H9 (cell line): ENCODE measurements at regions not wholly inside any gene's neighbourhood (a gene's known extent, or its start where the extent isn't known, plus 50 kb on each side); places are given as distances from the start of the nearest gene placed in this dataset.

Experiments used
- DNase-seq: peaks from one replicate; pipeline ENCODE4 v3.0.0-alpha.2; 2017
- H2AFZ ChIP-seq: one replicate; pipeline ENCODE4 v1.6.1; 2013; ENCODE audit warnings: mild to moderate bottlenecking, low read length, control low read depth, moderate library complexity
- H2AK5ac ChIP-seq: 2 replicates; pipeline ENCODE4 v1.6.1; 2013; ENCODE audit warnings: low read length, control low read depth, mixed read lengths; ENCODE audit not compliant: insufficient read length
- H2BK120ac ChIP-seq: one replicate; pipeline ENCODE4 v1.6.1; 2013; ENCODE audit warnings: low read depth, mild to moderate bottlenecking, low read length, control low read depth, inconsistent platforms; ENCODE audit not compliant: poor library complexity, severe bottlenecking
- H2BK12ac ChIP-seq: 2 replicates; pipeline ENCODE4 v1.6.1; 2013; ENCODE audit warnings: low read length, control low read depth, mixed read lengths, low read depth; ENCODE audit not compliant: insufficient read length
- H2BK15ac ChIP-seq: 2 replicates; pipeline ENCODE4 v1.6.1; 2013; ENCODE audit warnings: low read depth, low read length, control low read depth
- H2BK20ac ChIP-seq: one replicate; pipeline ENCODE4 v1.6.1; 2013; ENCODE audit warnings: low read depth, mild to moderate bottlenecking, low read length, control low read depth, inconsistent platforms; ENCODE audit not compliant: poor library complexity, severe bottlenecking
- H2BK5ac ChIP-seq: 2 replicates; pipeline ENCODE4 v1.6.1; 2013; ENCODE audit warnings: low read length, control low read depth, mixed read lengths; ENCODE audit not compliant: insufficient read length
- H3K14ac ChIP-seq: 2 replicates; pipeline ENCODE4 v1.6.1; 2013; ENCODE audit warnings: low read length, control low read depth; ENCODE audit not compliant: insufficient read depth
- H3K18ac ChIP-seq: 2 replicates; pipeline ENCODE4 v1.6.1; 2013; ENCODE audit warnings: low read depth, mild to moderate bottlenecking, mixed read lengths, low read length, control low read depth; ENCODE audit not compliant: insufficient read length
- H3K23ac ChIP-seq: 2 replicates; pipeline ENCODE4 v1.6.1; 2013; ENCODE audit warnings: low read length, control low read depth, mixed read lengths, low read depth; ENCODE audit not compliant: insufficient read length
- H3K23me2 ChIP-seq: 2 replicates; pipeline ENCODE4 v1.6.1; 2013; ENCODE audit warnings: low read depth, mild to moderate bottlenecking, mixed read lengths, low read length, control low read depth; ENCODE audit not compliant: insufficient read length, poor library complexity, severe bottlenecking
- H3K27ac ChIP-seq: 2 replicates; pipeline ENCODE4 v1.5.1; 2013; ENCODE audit warnings: low read length, control low read depth, mixed read lengths, low read depth; ENCODE audit not compliant: insufficient read length
- H3K27me3 ChIP-seq: 2 replicates; pipeline ENCODE4 v1.6.1; 2013; ENCODE audit warnings: low read length, control low read depth, inconsistent platforms; ENCODE audit not compliant: insufficient read depth
- H3K4ac ChIP-seq: 2 replicates; pipeline ENCODE4 v1.6.1; 2013; ENCODE audit warnings: low read depth, mild to moderate bottlenecking, control low read depth, inconsistent platforms, low read length, moderate library complexity
- H3K4me1 ChIP-seq: 2 replicates; pipeline ENCODE4 v1.6.1; 2013; ENCODE audit warnings: low read length, control low read depth, inconsistent platforms; ENCODE audit not compliant: insufficient read depth
- H3K4me2 ChIP-seq: 2 replicates; pipeline ENCODE4 v1.6.1; 2013; ENCODE audit warnings: low read length, control low read depth, mixed read lengths; ENCODE audit not compliant: insufficient read length, insufficient read depth
- H3K56ac ChIP-seq: 2 replicates; pipeline ENCODE4 v1.6.1; 2013; ENCODE audit warnings: low read depth, mild to moderate bottlenecking, mixed read lengths, low read length, control low read depth; ENCODE audit not compliant: insufficient read length
- H3K79me1 ChIP-seq: 2 replicates; pipeline ENCODE4 v1.6.1; 2013; ENCODE audit warnings: low read depth, mild to moderate bottlenecking, moderate library complexity, low read length, control low read depth, inconsistent platforms; ENCODE audit not compliant: insufficient read depth, poor library complexity, severe bottlenecking
- H3K79me2 ChIP-seq: 2 replicates; pipeline ENCODE4 v1.6.1; 2013; ENCODE audit warnings: low read length, control low read depth, inconsistent platforms; ENCODE audit not compliant: insufficient read depth
- H3K9ac ChIP-seq: 2 replicates; pipeline ENCODE4 v1.6.1; 2013; ENCODE audit warnings: low read length, control low read depth, mixed read lengths; ENCODE audit not compliant: insufficient read length; ENCODE audit errors: extremely low read depth
- H3K9me3 ChIP-seq: one replicate; pipeline ENCODE4 v1.6.1; 2013; ENCODE audit warnings: low read depth, low read length, inconsistent platforms; ENCODE audit not compliant: control insufficient read depth
- H3T11ph ChIP-seq: one replicate; pipeline ENCODE4 v1.6.1; 2013; ENCODE audit warnings: mild to moderate bottlenecking, low read length, control low read depth, inconsistent platforms
- H4K20me1 ChIP-seq: one replicate; pipeline ENCODE4 v1.6.1; 2013; ENCODE audit not compliant: control insufficient read depth, insufficient read length, insufficient read depth
- H4K5ac ChIP-seq: 2 replicates; pipeline ENCODE4 v1.6.1; 2013; ENCODE audit warnings: low read depth, mild to moderate bottlenecking, mixed read lengths, low read length, control low read depth; ENCODE audit not compliant: insufficient read length
- H4K8ac ChIP-seq: replicated peaks from 2 replicates; pipeline ENCODE4 v1.6.1; 2013; ENCODE audit warnings: low read length, control low read depth, mixed read lengths, low read depth; ENCODE audit not compliant: insufficient read length
- H4K91ac ChIP-seq: 2 replicates; pipeline ENCODE4 v1.6.1; 2013; ENCODE audit warnings: low read depth, mild to moderate bottlenecking, moderate library complexity, mixed read lengths, low read length, control low read depth; ENCODE audit not compliant: insufficient read length
- H3K27ac Mint-ChIP-seq, 3 experiments: 2 replicates in 2 of 3; 3 replicates in 1 of 3; pipeline ENCODE4 v1.8.0; 2020 to 2021; ENCODE audit warnings: mixed read lengths in 3 of 3, mild to moderate bottlenecking in 1 of 3, moderate library complexity in 1 of 3
- H3K27me3 Mint-ChIP-seq: 2 replicates; pipeline ENCODE4 v1.8.0; 2021; ENCODE audit warnings: low read depth, mild to moderate bottlenecking, moderate library complexity, mixed read lengths
- H3K36me3 Mint-ChIP-seq, 3 experiments: 2 replicates in 2 of 3; 3 replicates in 1 of 3; pipeline ENCODE4 v1.8.0; 2020 to 2021; ENCODE audit warnings: low read depth in 3 of 3, mixed read lengths in 3 of 3; ENCODE audit not compliant: insufficient read depth in 1 of 3
- H3K4me1 Mint-ChIP-seq, 2 experiments: 2 replicates each; pipeline ENCODE4 v1.8.0; 2020; ENCODE audit warnings: mixed read lengths in 2 of 2
- H3K4me3 Mint-ChIP-seq, 2 experiments: 2 replicates in 1 of 2; 3 replicates in 1 of 2; pipeline ENCODE4 v1.8.0; 2020 to 2021; ENCODE audit warnings: mild to moderate bottlenecking in 2 of 2, mixed read lengths in 2 of 2, moderate library complexity in 1 of 2
- H3K9me3 Mint-ChIP-seq, 2 experiments: 2 replicates in 1 of 2; 3 replicates in 1 of 2; pipeline ENCODE4 v1.8.0; 2020; ENCODE audit warnings: mild to moderate bottlenecking in 2 of 2, mixed read lengths in 2 of 2, moderate library complexity in 1 of 2
- WGBS: extraction: QIAGEN DNeasy Blood & Tissue Kit; methylation state at CpG from one replicate; pipeline ENCODE4 v1.1.7; 2013; ENCODE audit warnings: missing lambda C conversion rate, low lambda C conversion rate, mixed read lengths; ENCODE audit not compliant: insufficient read length; ENCODE audit errors: extremely low coverage; 5-methylcytosine and 5-hydroxymethylcytosine counted together
- TF ChIP-seq, protein P1 (sequence below): fragments of 200-600 bp; sonication (generic); conservative IDR thresholded peaks from 3 replicates; pipeline ENCODE4 v1.8.0; 2021; ENCODE audit warnings: antibody characterized with exemption, mild to moderate bottlenecking

DNA sequence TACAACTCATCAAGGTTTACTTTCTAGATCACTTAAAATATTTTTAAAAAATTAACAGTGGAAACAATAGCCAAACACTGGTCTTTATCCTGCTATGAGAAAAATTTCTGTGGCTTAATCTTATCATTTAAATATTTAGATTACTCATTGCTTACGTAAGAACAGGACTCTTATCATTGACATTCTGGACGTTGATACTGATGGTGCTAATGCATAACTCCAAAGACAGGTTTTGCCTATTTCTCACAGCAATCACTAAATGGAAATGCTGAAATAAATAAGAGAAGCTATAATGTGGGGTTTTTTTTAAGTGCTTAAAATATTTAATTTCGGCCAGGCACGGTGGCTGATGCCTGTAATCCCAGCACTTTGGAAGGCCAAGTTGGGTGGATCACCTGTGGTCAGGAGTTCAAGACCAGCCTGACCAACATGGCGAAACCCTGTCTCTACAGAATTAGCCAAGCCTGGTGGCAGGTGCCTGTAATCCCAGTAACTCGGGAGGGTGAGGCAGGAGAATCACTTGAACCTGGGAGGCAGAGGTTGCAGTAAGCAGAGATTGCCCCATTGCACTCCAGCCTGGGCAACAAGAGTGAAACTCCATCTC, 195.0 kb downstream of the HGF start:
- Mint-ChIP-seq H3K27ac (no peak overlapping the region), H3K36me3 (no peaks in the 10 kb centered on the region), H3K4me1 (no peaks in the 10 kb centered on the region), H3K4me3 (no peak overlapping the region), H3K27me3 (no peaks in the 10 kb centered on the region), H3K9me3 (no peaks in the 10 kb centered on the region)
- no peaks in the 10 kb centered on the region for H3K79me2 ChIP-seq
- no peak overlapping the region for H3K9ac ChIP-seq
- H3K79me1 ChIP-seq = no peaks in the 10 kb centered on the region
- no peak overlapping the region for H3K18ac ChIP-seq
- H3K4ac ChIP-seq = no peak overlapping the region
- no peak overlapping the region for H3K27ac ChIP-seq
- no peak overlapping the region for H2AK5ac ChIP-seq
- no peak overlapping the region for H2BK120ac ChIP-seq
- H3K9me3 ChIP-seq = no peaks in the 10 kb centered on the region
- no peak overlapping the region for H2BK5ac ChIP-seq
- no peak overlapping the region for H3K4me2 ChIP-seq
- H3K27me3 ChIP-seq = no peaks in the 10 kb centered on the region
- TF ChIP-seq, protein P1, sequence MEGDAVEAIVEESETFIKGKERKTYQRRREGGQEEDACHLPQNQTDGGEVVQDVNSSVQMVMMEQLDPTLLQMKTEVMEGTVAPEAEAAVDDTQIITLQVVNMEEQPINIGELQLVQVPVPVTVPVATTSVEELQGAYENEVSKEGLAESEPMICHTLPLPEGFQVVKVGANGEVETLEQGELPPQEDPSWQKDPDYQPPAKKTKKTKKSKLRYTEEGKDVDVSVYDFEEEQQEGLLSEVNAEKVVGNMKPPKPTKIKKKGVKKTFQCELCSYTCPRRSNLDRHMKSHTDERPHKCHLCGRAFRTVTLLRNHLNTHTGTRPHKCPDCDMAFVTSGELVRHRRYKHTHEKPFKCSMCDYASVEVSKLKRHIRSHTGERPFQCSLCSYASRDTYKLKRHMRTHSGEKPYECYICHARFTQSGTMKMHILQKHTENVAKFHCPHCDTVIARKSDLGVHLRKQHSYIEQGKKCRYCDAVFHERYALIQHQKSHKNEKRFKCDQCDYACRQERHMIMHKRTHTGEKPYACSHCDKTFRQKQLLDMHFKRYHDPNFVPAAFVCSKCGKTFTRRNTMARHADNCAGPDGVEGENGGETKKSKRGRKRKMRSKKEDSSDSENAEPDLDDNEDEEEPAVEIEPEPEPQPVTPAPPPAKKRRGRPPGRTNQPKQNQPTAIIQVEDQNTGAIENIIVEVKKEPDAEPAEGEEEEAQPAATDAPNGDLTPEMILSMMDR = no peak
- no peak overlapping the region for H3K56ac ChIP-seq
- no peak overlapping the region for H4K5ac ChIP-seq
- no peak overlapping the region for H2BK20ac ChIP-seq
- H2BK12ac ChIP-seq = no peak overlapping the region
- H3K23ac ChIP-seq = no peak overlapping the region
- no peak overlapping the region for H2BK15ac ChIP-seq
- H4K20me1 ChIP-seq = no peaks in the 10 kb centered on the region
- H4K8ac ChIP-seq = no peak overlapping the region
- WGBS = no CpG with 5 or more reads among the region's 6 CpGs
- no peaks in the 10 kb centered on the region for H3K23me2 ChIP-seq
- H4K91ac ChIP-seq = no peak overlapping the region
- no peak overlapping the region for H3K14ac ChIP-seq
- no peak overlapping the region for H3T11ph ChIP-seq
- no peak overlapping the region for H2AFZ ChIP-seq
- DNase-seq = no peak
- H3K4me1 ChIP-seq = no peaks in the 10 kb centered on the region
